H1 (cell line): ENCODE measurements at regions not wholly inside any gene's neighbourhood (a gene's known extent, or its start where the extent isn't known, plus 50 kb on each side); places are given as distances from the start of the nearest gene placed in this dataset.

ENCODE experiments used
- ASH2L ChIP-seq: fragments of 200-600, 300-600 bp; sonication (generic); IDR thresholded peaks from one replicate; pipeline ENCODE4 v1.7.1; 2017; ENCODE audit warnings: low read length
- CBX5 ChIP-seq: fragments of 300-800, 300-1000 bp; sonication (generic); IDR thresholded peaks from 2 replicates; pipeline ENCODE4 v1.7.1; 2016; ENCODE audit warnings: antibody characterized with exemption, low read length, low read depth
- CHD7 ChIP-seq: fragments of 300-600 bp; sonication (generic); IDR thresholded peaks from 2 replicates; pipeline ENCODE4 v1.7.1; 2012; ENCODE audit warnings: low read length, moderate library complexity, mild to moderate bottlenecking, inconsistent platforms; ENCODE audit not compliant: insufficient replicate concordance
- E2F6 ChIP-seq: IDR thresholded peaks from 2 replicates; pipeline ENCODE4 v1.6.1; 2012; ENCODE audit warnings: inconsistent platforms
- RNF2 ChIP-seq: fragments of 200-900, 300-1000 bp; sonication (generic); IDR thresholded peaks from 2 replicates; pipeline ENCODE4 v1.7.1; 2016; ENCODE audit warnings: borderline replicate concordance, low read depth, mild to moderate bottlenecking, antibody characterized with exemption, low read length; ENCODE audit not compliant: poor library complexity, severe bottlenecking; ENCODE audit errors: missing control alignments
- SRF ChIP-seq: IDR thresholded peaks from 2 replicates; pipeline ENCODE4 v1.6.1; 2011; ENCODE audit warnings: mild to moderate bottlenecking, low read depth, low read length, moderate library complexity

- TF ChIP-seq CHD7 = no peak
- no peak for TF ChIP-seq ASH2L
- TF ChIP-seq SRF = no peak
- TF ChIP-seq E2F6 = no peak
- no peak for TF ChIP-seq RNF2
- TF ChIP-seq CBX5 = no peak
Measured at GRCh38 chr14:40009771-40010170, 577.5 kb upstream of the FBXO33 start (continued).
